Sigmoid colon (tissue), 4 donors: ENCODE measurements at regions not wholly inside any gene's neighbourhood (a gene's known extent, or its start where the extent isn't known, plus 50 kb on each side); places are given as distances from the start of the nearest gene placed in this dataset.

Experiments
- EP300 ChIP-seq, 4 donors: sonication (generic); formaldehyde crosslinking; IDR thresholded peaks; one replicate each; pipeline ENCODE4 v1.6.1; 2017; ENCODE audit warnings: antibody characterized with exemption in 4 of 4
- POLR2A ChIP-seq, 2 donors: fragments of 450-650 bp; IDR thresholded peaks; one replicate each; pipeline ENCODE4 v1.6.1; 2016; ENCODE audit warnings: antibody characterized with exemption in 2 of 2, mild to moderate bottlenecking in 2 of 2, moderate library complexity in 2 of 2
- POLR2AphosphoS5 ChIP-seq, 4 donors: sonication (generic); formaldehyde crosslinking; IDR thresholded peaks; one replicate each; pipeline ENCODE4 v1.6.1; 2017; ENCODE audit warnings: antibody characterized with exemption in 4 of 4
- TF ChIP-seq, protein P1 (sequence below), 4 experiments: fragments of 450-650 bp in 3 of 4; fragments of 200-600 bp in 1 of 4; IDR thresholded peaks; one replicate each; pipeline ENCODE4 v1.5.1; 2016 to 2019; ENCODE audit warnings: antibody characterized with exemption in 4 of 4, mild to moderate bottlenecking in 3 of 4, moderate library complexity in 2 of 4

DNA sequence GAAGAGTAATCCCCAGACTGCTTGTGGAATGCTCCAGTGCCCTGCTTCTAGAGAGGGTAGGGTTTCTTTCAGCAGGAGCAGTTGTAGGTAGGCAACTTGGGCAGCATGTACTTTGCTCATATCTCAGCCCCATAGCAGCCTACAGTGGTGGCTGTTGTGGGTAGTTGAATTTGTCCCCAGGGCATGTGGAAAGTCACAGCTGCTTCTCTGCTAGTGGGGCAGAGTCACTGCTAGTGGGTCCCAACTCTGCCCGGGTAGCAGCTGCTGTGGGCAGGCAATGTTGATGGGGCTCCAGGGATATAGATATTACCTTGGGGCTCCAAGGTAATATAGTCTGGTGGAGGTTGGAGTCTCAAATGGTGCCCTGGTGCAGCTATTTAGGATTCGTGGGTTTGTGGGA lies 174.5 kb downstream of the OTOL1 start:
- TF ChIP-seq, protein P1, sequence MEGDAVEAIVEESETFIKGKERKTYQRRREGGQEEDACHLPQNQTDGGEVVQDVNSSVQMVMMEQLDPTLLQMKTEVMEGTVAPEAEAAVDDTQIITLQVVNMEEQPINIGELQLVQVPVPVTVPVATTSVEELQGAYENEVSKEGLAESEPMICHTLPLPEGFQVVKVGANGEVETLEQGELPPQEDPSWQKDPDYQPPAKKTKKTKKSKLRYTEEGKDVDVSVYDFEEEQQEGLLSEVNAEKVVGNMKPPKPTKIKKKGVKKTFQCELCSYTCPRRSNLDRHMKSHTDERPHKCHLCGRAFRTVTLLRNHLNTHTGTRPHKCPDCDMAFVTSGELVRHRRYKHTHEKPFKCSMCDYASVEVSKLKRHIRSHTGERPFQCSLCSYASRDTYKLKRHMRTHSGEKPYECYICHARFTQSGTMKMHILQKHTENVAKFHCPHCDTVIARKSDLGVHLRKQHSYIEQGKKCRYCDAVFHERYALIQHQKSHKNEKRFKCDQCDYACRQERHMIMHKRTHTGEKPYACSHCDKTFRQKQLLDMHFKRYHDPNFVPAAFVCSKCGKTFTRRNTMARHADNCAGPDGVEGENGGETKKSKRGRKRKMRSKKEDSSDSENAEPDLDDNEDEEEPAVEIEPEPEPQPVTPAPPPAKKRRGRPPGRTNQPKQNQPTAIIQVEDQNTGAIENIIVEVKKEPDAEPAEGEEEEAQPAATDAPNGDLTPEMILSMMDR (IDR thresholded peaks at IDR 0.05), result no peak
- TF ChIP-seq POLR2AphosphoS5 (IDR thresholded peaks at IDR 0.05) (no peak), POLR2A (IDR thresholded peaks at IDR 0.05) (no peak), EP300 (IDR thresholded peaks at IDR 0.05) (no peak)
